HG03442 (cell line): ENCODE measurements at regions not wholly inside any gene's neighbourhood (a gene's known extent, or its start where the extent isn't known, plus 50 kb on each side); places are given as distances from the start of the nearest gene placed in this dataset.
"Not testable (repeated sequence)": the region's sequence is repeated elsewhere in the genome, so short reads cannot be mapped to it uniquely, and the experiment has no call there.

Source experiments
- ATAC-seq: cut with Tn5 transposase; IDR thresholded peaks from one replicate; pipeline ENCODE4 v1.9.1; 2021; ENCODE audit warnings: mild to moderate bottlenecking, moderate library complexity; ENCODE audit not compliant: unreplicated experiment

DNA sequence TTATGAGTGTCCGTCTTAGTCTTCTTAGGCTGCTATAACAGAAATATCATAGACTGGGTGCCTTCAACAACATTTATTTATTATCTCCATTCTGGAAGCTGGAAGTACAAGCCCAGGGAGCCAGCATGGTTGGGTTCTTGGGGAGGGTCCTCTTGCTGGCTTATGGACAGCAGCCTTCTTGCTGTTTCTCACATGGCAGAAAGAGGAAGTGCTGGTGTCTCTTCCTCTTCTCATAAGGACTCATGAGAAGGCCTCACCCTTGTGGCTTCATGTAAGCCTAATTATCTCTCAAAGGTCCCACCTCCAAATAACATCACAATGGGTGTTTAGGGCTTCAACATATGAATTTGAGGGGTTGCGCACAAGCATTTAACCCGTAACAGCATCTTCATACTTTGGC is 207.0 kb upstream of the COX10 start:
- ATAC-seq: no peak

DNA sequence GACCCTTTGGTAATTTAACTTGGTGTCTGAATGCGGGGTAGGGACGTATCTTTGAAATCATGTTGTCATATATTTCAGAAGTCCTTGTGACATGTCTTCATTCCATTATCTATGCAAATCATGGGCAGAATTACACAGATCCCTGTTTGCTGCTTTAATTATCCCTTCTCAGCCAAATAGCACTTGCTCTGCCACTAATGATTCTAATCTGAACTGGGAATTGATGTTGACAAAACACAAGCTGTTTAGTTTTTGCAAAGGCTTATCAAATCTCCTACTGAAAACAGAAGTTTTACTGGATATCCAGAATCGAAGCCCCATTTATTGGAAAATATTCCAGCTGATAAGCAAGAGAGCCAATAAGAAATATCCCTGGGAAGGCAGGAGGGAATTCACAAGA is 205.9 kb upstream of the COX10 start:
- ATAC-seq: no peak

DNA sequence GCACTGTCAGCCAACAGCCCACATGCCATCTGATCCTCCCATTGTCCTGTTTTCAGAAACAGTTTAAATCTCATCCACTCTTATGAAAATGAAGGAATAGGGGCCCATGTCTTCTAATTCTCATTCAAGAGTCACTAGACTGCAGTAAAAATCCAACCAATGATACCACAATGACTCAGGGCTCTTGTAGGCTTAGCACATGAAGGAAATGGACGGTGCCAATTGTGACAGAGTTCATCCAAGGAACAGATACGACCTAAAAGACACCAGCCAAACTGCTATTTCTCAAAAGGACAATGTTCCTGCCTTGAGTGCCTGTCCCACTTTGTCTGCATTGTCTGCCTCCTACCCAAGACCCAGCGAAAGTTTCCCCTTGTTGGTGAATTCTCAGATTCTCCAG is 204.8 kb upstream of the COX10 start:
- no peak for ATAC-seq

DNA sequence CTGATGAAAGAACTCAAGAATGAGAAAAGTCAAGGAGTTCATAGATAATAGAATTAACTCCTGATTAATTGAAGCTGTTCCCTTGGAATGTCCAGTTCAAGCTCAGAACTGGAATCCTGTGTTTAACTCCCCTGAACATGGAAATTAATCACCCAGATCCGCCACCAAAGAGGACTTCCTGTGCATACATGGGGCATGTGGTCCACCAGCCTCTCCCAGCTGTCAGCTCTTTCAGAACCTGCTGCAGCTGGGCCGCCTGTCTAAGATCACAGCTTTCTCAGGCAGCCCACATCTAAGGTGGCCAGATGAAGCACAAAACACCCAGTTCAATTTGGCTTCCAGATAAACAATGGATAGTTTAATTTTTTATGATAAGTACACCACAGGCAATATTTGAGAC is 203.7 kb upstream of the COX10 start:
- ATAC-seq: no peak

DNA sequence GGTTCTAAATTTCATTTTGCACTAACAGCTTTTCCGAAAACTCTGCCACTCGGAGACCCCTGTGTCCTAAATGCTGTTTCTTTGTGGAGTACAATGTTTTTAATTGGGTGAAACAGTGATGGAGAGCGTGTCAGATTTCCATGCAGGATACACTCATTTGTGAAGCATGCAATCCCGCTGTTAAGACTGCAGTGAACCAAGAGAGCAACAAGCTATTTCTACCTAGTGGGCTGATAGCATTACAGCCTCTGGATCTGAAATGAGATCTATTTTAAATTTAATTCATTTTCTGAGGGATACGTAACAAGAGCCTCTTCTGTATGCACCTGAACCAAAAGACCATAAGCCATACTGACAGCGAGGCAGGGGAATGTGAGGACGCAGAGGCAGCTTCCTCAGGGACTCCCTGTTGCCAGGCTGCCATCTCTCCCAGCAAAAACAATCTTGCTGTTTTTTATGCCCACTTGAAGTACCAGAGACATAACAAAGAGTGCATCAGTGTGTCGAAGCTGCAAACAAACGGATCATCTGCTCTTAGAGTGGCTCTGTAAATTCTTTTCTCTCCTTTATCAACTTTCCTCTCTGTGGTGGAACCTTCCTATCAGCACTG is 199.9 kb upstream of the COX10 start:
- no peak for ATAC-seq

DNA sequence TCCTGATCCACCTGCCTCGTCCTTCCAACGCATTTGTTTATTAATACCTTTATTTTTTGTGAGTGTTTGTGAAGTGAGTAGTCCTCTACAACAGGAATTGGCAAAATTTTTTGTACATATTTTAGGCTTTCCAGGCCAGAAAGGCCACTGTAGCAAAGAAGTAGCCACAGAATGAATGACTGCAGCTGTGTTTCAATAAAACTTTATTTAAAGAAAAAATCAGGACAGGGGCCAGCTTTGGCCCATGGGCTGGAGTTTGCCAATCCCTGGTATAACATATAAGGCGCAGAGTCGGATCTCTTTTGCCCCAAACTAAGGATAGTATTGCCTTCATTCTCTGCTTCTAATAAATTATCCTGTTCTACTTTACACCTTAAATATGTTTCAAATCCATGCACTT is 198.0 kb upstream of the COX10 start:
- no peak for ATAC-seq

DNA sequence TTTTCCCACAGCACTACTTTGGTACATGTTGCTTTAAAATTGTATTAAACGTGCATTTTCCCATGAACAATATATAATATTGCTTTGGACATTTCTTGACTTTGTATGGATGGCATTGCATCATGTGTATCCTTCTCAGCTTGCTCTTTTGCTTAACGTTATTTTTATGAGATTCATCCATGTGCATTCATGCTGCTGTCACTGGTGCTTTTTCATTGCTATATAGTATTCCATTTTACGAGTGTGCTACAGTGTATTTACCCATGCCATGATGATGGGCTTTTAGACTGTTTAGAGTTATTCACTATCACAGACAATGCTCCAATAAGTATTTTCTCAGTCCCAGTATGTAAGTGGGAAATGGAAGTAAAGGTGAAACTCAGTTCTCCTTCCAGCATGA is 195.2 kb upstream of the COX10 start:
- ATAC-seq: no peak

DNA sequence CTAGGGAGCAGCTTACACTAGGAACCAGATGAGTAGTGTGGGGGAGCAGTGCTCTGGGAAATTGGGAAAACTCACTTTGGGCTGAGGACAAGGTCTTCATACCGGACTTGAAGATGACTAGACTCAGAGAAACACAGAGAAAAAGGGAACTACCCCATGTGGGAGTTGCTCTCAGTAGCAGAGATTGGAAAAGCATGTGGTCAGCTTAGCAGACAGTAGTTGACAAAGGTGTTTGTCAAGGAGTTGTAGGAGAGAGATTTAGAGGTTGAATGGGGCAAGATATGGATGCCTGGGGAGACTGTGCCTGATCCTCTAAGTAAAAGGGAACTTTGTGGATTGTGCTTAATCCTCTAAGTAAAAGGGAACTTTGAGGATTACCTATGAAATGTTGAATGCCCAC is 194.5 kb upstream of the COX10 start:
- no peak for ATAC-seq

DNA sequence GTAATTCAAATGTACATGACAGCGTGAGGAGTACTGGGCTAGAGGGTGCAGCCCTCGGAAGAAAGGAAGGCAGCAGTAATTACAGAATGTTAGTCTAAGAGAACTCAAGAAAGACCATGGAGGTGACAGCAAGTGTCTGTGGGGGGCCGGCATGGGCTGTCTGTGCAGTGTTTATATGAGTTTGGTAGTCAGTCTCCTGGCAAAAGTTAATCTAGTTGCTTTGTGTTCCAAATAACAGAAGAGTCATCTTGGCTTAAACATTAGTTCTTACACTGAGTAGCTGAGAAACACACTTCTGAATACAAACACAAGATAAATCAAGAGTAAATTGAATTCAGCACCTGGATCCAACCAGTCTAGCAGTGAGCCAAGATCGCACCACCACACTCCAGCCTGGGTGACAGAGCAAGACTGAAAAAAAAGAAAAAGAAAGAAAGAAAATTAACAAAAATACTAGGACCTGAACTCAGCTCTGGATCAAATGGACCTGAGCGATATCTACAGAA is 189.3 kb upstream of the COX10 start:
- ATAC-seq: no peak

DNA sequence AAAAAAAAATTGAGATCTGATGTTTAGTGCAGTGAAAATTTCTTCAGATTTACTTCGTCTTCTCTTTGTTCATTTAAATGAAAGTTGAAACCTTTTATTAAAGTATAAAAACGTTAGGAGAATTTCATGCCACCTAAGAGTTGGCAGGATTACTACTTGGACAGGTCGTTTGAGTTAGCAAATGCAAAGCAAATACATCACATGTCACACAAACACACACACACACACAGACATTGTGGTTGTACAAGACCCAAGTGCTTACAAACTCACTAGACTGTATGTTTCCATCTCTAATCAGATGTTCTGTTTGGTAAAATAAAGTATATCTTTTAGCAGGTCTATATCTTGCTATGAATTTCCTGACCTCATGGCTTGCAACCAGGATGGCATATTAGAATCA is 185.6 kb upstream of the COX10 start:
- ATAC-seq: no peak

DNA sequence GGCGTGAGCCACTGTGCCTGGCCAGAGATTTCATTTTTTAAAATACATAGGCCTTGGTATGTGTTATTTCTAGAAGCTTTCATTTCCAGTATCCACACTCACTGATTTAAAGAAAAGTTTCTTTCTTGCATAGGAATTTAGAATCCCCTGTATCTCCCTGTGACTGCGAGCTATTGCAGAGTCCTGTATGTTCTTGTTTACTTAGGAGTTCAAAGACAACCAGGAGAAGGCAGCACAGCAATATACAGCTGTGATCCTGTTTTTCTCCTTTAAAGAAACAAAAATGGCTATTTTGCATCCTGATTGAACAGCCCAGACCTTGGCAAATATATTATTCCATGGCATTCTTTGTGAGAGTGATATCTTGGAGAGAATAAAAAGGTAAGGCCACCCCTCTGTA is 185.0 kb upstream of the COX10 start:
- ATAC-seq: no peak

DNA sequence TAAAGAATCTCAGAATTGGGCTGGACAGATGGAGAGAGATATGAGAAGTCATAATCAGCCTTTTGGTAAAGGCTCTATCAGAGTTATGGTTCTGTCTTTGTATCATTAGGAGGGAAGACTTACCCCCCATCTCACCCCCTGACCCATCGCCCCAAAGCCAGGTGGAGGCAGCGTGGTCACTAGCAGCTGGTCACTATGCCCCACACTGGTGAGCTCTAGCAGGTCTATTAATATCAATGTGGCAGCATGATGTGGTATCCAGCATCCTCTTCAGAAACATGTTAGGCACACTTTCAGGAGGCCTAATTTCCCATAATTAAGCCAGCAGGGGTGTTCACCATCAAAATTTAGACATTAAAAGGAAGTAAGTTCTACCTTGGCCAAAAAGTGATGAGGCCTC is 183.8 kb upstream of the COX10 start:
- ATAC-seq: no peak

DNA sequence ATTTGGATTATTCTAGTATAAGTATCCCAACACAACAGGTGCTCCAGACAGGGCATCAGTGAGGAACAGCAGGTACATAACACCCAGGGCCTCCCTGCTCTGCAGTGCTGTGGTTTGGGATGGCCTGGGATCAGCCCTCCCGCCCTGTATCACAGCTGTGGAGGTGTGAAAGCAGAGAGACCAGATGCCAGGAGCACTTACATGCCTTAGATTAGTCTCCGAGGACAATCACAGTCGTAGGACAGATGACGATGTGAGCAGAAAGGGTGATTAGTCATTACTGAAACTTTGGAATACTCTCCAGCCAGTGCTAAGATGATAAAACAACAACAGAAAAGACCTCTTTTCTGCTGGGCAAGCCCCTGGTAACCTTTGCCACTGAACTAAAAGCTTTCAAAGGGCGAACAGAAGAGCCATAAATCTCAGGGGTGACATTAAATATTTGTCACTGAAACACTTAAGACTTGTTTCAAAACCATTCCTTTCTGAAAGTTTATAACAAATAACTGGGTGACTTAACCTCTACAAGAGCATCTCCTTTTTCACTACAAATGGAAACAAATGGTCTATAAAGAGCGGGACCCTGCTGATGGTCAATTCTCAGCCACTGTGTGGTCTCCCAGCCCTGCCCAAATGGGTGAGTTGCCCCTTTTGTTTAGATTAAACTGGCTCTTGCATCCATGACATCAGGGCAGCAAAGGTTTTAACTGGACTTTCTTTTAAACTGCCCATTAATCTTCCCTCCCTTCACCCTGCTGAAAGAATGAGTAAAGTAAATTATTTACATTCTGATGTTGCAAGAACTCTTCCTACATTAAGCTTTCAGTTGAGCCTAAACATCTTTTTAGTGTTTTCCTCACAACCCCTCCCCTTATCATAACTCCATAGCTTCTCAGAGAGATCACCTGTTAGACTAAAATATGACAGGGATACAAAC is 183.1 kb upstream of the COX10 start:
- ATAC-seq: no peak

DNA sequence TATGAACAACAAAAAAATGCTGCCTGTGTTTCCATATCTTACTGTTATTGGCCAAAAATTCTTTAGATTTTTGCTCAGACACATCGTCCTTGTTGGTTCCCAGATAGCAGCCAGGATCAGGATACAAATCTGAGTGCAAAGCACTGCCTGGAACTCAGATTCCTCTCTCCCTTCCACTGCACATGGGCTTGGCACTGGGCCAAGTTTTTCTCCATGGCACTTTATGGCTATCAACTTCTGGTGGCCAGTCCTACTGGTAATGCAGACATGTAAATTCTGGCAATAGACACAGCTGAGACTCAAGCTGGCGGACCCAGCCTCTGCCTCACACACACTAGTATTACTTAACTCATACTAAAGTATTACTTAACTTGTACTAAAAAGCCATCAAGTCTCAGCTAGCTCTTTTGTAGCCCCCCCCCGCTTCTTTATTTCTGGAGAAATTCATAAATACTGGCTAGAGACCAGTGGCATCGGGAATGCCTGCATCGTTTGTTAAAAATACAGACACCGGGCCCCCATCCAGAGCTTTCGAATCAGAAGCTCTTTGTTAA is 181.2 kb upstream of the COX10 start:
- no peak for ATAC-seq

DNA sequence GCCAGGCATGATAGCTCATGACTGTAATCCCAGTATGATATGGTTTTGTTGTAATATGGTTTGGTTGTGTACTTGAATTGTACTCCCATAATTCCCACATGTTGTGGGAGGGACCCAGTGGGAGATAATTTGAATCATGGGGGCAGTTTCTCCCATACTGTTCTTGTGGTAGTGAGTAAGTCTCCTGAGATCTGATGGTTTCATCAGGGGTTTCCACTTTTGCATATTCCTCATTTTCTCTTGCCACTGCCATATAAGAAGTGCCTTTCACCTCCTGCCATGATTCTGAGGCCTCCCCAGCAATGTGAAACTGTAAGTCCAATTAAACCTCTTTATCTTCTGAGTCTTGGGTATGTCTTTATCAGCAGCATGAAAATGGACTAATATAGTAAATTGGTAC is 160.3 kb upstream of the COX10 start:
- ATAC-seq: not testable (repeated sequence)

DNA sequence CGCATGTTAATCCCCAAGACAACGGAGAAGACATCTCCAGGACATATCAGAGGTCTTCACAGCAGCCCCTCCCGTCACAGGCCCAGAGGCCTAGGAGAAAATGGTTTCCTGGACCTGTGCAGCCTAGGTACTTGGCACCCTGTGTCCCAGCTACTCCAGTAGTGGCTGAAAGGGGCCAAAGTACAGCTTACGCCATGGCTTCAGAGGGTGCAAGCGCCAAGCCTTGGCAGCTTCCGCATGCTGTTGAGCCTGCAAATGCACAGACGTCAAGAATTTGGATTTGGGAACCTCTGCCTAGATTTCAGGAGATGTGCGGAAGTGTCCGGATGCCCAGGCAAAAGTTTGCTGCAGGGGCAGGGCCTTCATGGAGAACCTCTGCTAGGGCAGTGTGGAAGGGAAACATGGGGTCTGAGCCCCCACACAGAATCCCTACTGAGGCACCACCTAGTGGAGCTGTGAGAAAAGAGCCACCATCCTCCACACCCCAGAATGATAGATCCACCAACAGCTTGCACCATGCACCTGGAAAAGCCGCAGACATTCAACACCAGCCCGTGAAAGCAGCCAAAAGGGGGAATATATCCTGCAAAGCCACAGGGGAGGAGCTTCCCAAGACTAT is 159.3 kb upstream of the COX10 start:
- no peak for ATAC-seq

DNA sequence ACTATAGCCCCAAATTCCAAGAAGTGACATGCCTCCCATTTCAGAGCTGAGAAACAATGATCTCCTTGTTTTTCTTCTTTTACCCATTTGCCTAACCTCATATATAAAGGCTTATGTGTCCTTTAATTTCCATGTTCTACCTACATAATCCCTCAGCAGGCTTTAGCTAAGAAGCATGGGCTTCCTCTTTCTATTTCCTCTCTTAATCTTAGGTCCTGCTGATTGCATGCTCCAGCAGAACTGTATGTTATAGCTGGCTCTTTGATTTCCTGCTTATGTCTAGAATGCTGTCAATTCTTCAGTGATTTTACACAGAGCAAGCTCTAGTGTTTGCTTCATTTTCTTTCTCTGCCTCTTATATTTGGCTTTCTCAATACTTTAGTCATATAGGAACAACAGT is 151.7 kb upstream of the COX10 start:
- ATAC-seq: no peak

DNA sequence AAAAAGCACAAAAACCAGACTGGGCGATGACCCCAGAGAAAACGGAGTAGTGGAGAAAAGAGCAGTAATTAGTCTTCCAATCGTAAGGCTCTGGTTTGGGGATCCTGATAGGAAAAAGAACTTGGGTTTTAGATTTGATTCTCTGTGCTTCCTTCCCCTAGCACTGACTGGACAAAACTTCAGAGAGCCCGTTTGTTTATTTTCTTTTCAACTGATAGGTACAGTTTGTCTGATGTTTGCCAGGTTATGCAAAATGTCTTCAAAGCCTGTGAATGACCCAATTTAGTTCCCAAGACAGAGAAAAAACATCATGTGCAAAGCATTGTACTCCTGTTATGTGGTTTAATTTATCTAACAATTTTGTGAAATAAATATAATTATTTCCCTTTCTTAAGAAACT is 151.1 kb upstream of the COX10 start:
- no peak for ATAC-seq

DNA sequence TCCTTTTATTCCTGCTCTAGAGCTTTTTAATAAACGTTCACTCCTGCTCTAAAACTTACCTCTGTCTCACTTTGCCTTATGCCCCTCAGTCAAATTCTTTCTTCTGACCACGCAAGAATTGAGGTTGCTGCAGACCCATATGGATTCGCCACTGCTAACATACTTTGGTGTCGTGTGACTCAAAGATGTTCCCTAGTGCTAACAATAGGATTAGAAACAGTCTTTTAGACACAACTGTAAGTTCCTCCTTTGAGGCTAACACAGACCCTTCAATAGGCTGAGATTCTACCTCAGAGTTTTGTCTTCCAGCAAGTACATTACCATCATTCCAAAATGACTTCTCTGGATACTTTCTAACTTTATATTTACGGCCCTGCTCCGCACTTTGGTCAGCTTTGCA is 149.5 kb upstream of the COX10 start:
- ATAC-seq: no peak

DNA sequence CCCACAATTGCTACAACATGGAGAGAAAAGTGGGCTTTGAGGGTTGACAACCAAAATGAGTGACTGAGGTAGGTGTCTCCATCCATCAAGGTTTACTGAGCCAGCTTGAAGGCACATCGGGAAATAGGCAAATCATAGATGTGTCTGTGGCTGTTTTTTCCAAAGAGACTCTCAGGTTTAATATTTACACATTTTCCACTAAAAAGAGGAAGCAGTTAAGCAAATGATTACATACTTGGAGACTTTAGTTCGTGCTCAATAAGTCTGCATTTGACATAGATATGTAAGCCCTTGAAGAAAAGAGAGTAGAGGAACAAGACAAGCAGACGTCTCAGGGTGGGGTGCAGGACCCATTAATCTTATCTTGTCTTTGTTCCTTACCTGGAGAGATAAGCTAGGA is 148.9 kb upstream of the COX10 start:
- ATAC-seq: no peak
